ENCODE measurements at regions not wholly inside any gene's neighbourhood (a gene's known extent, or its start where the extent isn't known, plus 50 kb on each side); places are given as distances from the start of the nearest gene placed in this dataset.

GRCh38 chr18:56165601-56166355 is 472.6 kb downstream of the TXNL1 start:
- no peak for DNase-seq

GRCh38 chr18:56162311-56163265 is 475.8 kb downstream of the TXNL1 start:
- peak in 1 of 3 experiments; percentile 59 for DNase-seq

DNA sequence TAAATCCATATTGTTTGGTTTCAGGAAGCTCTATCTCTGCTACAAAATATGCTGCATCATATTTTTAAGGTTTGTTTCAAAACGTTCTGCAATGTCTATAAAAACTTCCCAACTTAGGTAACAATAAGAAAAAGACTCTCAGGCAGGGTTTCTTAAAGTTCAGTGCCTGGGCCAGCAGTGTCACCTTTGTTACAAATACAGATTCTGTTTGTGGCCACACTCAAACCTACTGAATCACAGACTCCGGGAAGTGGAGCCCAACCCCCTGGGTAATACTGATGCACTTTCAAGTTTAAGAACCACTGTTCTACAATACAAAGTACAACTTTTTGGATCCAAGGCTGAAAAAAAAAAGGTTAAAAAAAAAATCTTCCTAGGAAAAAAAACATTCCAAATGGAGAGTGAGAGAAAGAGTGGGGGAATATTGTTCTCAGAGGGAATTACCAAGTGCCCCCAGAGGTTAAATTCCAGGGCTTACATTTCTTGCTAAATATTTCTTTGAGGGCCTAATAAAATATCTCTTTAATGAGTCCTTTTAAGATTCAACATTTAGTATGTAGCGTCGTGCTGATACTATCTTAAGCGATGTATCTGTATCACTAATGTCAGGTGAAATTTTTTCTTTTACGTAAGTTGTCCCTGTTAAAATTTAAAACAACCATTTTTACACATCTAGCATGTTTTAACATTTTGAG is 476.7 kb downstream of the TXNL1 start:
- peak in 1 of 3 experiments; percentile 54 for DNase-seq

DNA sequence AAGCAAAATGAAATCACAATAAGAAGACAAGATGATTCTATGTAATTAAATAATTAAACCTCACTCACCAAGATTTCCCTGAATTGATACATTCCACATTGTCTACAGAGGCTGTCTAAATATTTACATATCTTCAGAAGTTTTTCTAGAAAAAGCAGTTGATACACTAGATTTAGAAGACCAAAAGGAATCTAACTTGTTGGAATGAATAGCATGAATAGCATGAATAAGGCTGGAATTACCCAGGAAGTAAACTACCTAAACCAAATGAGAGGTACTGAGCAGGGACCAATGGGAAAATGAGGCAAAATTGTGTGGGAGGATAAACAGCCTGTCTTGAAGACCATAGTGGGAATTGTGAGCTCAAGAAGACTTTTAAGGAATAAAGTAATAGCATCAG is 479.7 kb downstream of the TXNL1 start:
- DNase-seq, result no peak

- no peak for DNase-seq
Observed at GRCh38 chr18:56157541-56157940, 480.9 kb downstream of the TXNL1 start.

GRCh38 chr18:56152551-56153310 is 485.7 kb downstream of the TXNL1 start:
- DNase-seq, result peak in 2 of 3 experiments; percentile 85 to 94

- DNase-seq, result no peak
Observed at GRCh38 chr18:56148373-56148772, 490.0 kb downstream of the TXNL1 start.

DNA sequence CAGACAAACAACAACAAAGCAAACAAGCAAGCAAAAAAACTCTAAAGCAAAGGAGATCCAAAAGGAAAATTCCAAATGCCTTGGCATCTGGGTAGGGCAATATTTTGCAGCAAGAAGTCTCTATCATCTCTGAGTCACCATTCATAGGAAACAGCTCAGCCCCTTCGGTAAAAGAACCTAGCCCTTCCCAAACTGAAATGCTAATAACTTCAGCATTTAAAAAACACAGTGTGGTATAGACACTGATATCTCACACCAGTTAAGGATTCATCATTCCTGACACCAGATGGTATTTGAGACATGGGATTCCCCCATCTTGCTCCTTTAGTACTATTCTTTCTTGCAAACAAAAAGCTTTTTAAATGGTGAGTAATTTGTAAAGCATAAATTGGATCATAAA is 491.8 kb downstream of the TXNL1 start:
- no peak for DNase-seq

- no peak for DNase-seq
Observed at GRCh38 chr18:56142001-56142400, 496.4 kb downstream of the TXNL1 start.

- DNase-seq, result no peak
Observed at GRCh38 chr18:56139792-56140254, 498.6 kb downstream of the TXNL1 start.

DNA sequence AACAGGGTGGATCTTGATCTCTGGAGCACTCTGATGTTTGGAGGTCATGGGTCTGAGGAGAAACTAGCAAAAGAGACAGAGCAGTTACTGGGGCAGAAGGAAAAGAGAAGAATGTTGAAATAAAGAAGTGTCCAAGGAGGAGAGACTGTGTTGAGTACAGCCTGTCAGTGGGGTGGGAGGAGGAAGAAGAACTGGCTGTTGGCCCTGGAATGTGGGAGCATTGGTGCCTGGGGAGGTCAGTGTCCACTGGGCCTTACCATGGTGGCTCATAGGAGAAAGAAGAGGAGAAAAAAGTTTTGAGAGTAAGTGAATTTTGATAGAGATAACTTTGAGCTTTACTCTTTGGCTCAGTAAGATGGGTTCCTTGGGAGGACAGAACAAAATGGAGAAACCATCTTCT is 499.0 kb downstream of the TXNL1 start:
- DNase-seq, result no peak

DNA sequence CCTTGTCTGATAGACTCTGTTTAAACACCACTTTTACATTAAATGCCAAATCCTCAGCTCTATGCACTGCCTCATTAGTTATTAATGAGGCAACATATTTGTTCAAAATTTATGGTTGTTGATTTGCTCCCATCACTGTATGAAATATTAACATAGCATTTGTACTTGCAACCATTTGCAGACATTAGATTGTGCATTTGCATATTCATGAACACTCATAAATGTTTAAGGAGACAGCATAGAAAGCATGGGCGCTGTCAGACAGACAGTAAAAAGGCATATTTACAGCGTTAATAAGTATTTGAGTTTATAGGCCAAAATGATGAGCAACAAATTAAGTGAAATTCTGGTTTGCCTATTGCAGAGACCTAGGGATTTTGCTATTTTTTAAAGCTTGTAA is 502.3 kb downstream of the TXNL1 start:
- no peak for DNase-seq

DNA sequence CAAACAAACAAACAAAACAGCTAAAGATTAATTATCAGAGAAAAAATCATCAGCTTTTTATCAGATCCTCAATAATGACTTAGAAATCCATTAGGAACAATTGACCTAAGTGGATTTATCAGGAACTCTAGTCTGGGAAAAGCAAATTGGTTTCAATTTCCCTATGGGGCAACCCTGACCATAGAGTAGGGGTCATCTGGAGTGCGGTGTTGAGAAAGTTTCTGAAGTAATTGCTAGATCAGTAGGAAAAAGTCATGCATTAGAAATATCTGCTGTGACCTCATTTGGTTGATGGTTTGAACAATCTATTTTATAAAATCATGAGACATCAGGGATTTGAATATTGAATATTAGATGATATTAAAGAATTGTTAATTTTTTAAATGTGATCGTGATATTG is 507.9 kb downstream of the TXNL1 start:
- no peak for DNase-seq

GRCh38 chr18:56128153-56128791 is 510.1 kb downstream of the TXNL1 start:
- DNase-seq, result no peak

DNA sequence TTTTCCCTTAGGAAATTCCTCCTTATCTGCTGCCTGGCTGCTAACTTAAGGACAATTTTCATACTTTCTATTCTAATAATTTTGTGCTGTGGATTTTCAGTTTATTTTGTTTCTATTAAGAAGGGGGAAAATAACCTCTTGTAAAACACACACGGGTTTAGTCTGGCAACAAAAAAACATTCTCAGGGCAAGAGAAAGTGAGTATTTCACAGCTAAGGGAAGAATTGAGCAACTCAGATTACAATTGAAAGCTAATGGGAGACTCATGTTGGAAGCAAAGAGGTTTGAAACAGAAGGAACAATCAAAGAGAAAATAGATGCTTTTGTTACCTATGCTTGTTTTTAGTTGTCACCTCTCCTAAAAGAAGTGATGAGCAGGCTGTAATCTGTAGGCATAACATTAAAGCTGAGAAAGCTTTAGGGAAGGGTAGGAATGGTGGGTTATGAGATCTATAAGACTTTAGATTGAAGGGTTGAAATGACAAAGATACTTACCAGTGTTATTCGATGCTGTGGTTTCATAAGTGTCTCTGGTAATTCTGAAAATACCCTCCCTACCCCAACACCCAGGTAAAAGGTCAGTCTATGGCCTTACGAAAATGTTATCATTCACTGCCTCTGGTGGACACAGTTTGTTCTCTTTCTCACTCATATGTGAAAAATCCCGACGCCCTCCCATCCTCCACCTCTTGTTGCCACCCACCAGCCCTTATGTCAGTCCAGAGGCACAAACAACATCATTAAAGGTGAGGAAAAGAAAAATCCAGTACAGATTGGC is 510.9 kb downstream of the TXNL1 start:
- DNase-seq, result no peak

DNA sequence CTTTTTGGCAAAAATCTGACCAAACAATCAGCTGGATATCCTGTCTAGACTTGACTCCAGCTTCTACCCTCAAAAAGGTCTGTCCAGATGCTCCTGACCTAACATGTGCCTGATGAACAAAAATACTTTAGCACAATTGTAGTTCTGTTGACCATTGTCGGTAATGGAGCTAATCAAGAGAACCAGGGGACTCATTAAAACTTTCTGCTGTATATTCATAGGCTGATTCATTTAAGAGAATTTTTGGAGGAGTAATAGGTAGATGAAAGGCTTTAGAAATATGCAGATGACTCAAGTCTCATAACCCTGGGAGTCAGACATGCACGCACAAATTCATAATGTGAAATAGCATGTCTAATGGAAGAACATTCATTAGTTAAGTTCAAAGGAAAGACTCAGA is 514.2 kb downstream of the TXNL1 start:
- DNase-seq, result no peak

GRCh38 chr18:56121669-56122068 is 516.7 kb downstream of the TXNL1 start:
- DNase-seq, result no peak

- no peak for DNase-seq
Observed at GRCh38 chr18:56120782-56121181, 517.6 kb downstream of the TXNL1 start.

GRCh38 chr18:56119681-56120080 is 518.7 kb downstream of the TXNL1 start:
- no peak for DNase-seq

GRCh38 chr18:56118422-56118821 is 520.0 kb downstream of the TXNL1 start:
- DNase-seq, result no peak

Data from NCI-H1417 (cell line).